ENCODE measurements at regions not wholly inside any gene's neighbourhood (a gene's known extent, or its start where the extent isn't known, plus 50 kb on each side); places are given as distances from the start of the nearest gene placed in this dataset.

DNA sequence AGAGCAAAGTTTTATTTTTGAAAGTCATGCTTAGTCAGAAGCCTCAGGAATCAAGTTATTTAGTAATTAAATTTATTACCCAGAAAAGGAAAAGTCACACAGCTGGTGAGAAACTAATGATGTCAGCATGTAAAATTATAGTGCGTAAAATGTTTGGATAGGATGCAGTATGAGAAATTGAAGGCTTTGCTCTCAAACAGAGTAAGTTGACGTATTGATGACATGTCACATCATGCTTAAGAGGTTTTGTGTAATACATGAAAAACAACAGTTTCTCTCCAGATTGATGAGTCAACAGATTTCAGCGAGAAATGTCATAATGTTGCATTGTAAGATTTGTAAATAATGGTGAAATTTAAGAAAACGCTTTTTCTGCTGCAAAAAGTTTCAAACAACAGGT lies 769.8 kb downstream of the METTL15 start:
- no peak overlapping the region for H3K4me3 ChIP-seq (ENCODE audit: low read depth, low read length)
- TF ChIP-seq, protein P1, sequence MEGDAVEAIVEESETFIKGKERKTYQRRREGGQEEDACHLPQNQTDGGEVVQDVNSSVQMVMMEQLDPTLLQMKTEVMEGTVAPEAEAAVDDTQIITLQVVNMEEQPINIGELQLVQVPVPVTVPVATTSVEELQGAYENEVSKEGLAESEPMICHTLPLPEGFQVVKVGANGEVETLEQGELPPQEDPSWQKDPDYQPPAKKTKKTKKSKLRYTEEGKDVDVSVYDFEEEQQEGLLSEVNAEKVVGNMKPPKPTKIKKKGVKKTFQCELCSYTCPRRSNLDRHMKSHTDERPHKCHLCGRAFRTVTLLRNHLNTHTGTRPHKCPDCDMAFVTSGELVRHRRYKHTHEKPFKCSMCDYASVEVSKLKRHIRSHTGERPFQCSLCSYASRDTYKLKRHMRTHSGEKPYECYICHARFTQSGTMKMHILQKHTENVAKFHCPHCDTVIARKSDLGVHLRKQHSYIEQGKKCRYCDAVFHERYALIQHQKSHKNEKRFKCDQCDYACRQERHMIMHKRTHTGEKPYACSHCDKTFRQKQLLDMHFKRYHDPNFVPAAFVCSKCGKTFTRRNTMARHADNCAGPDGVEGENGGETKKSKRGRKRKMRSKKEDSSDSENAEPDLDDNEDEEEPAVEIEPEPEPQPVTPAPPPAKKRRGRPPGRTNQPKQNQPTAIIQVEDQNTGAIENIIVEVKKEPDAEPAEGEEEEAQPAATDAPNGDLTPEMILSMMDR (IDR thresholded peaks at IDR 0.05; ENCODE audit: insufficient read depth, low read length) = no peak
- DNase-seq (ENCODE audit: low read depth) = no peak

DNA sequence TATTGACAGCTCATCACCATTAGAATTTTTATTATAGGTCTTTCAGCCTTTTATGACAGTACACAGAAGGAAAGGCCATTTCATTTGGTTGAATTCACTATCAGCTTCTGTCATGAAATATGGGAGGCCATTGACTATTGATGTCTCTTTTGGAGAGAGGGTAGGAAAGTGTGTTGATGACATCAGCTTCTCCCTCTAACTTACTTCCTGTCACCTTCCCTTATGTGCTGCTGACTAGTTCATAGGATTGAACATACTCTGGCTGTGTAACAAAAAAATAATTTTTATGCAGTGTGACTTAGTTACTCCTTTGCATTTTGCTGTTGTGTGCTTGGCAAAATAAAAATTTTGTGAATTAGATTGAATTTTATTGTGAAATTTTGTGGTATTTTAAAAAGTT lies 769.2 kb downstream of the METTL15 start:
- TF ChIP-seq, protein P1 (IDR thresholded peaks at IDR 0.05; ENCODE audit: insufficient read depth, low read length) = no peak
- H3K4me3 ChIP-seq (ENCODE audit: low read depth, low read length) = no peak overlapping the region
- DNase-seq (ENCODE audit: low read depth) = no peak

DNA sequence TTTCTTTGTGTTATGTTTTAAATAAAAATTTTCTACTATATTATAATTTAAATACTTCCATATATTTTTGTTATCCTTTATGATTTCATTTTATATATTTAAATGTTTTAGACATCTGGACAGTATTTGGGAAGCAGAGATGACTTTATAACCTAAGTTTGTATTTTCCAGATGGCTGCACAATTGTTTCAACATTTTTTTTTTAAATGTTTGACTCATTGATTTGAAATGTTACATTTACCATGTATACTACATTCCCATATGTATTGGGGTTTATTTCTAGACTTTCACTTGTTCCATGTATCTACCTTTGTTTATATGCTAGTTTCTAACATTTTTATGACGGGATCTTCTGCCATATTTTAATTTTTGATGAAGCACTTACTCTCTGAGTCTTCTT lies 766.5 kb downstream of the METTL15 start:
- TF ChIP-seq, protein P1 (IDR thresholded peaks at IDR 0.05; ENCODE audit: insufficient read depth, low read length) = no peak
- no peak overlapping the region for H3K4me3 ChIP-seq (ENCODE audit: low read depth, low read length)
- no peak for DNase-seq (ENCODE audit: low read depth)

DNA sequence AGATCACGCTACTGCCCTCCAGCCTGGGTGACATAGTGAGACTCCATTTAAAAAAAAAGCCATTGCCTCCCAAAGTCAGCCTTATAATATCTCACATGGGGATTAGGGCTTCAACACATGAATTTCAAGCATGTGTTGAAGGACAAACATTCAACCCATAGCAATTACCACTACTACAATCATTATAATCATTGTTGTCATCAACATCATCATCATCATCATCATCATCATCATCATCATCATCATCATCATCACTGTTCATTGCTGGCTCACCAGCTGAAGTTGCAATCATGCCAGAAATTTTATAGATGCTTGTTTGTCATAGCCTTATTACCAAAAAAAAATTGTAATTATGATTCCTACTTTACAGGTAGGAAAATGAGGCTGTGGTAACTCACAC lies 762.9 kb downstream of the METTL15 start:
- H3K4me3 ChIP-seq (ENCODE audit: low read depth, low read length) = no peak overlapping the region
- TF ChIP-seq, protein P1 (IDR thresholded peaks at IDR 0.05; ENCODE audit: insufficient read depth, low read length) = no peak
- no peak for DNase-seq (ENCODE audit: low read depth)

DNA sequence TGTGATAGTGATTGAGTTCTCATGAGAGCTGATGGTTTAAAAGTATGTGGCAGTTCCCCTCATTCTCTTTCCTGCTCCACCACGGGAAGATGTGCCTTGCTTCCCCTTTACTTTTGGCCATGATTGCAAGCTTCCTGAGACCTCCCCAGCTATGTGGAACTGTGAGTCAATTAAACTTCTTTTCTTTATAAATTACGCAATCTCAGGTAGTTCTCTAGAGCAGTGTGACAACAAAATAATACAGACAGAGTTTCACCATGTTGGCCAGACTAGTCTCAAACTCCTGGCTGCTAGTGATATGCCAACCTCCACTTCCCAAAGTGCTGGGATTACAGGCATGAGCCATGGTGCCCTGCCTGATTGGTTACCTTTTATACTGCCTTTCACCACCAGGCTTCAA lies 755.2 kb downstream of the METTL15 start:
- H3K4me3 ChIP-seq (ENCODE audit: low read depth, low read length) = no peak overlapping the region
- TF ChIP-seq, protein P1 (IDR thresholded peaks at IDR 0.05; ENCODE audit: insufficient read depth, low read length) = no peak
- no peak for DNase-seq (ENCODE audit: low read depth)

DNA sequence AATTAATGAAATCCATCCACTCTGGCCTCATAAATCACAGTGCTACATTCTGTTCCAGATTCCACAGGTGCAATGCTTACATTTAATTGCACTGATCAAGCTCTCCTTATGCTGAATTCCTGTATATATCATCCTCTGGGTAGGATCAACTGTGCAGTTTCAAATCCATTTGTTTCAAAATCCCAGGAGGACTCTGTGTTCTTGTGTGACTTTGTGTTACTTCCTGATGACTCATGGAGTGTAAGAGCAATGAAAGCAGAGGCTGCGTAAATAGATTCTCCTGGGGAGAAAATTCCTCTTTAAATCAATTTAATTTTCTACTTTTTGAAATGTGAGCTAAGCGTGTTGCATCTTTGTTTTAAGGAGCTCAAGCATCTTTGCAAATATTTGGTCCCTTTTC lies 752.7 kb downstream of the METTL15 start:
- TF ChIP-seq, protein P1 (IDR thresholded peaks at IDR 0.05; ENCODE audit: insufficient read depth, low read length) = no peak
- DNase-seq (ENCODE audit: low read depth) = peak; percentile 54

DNA sequence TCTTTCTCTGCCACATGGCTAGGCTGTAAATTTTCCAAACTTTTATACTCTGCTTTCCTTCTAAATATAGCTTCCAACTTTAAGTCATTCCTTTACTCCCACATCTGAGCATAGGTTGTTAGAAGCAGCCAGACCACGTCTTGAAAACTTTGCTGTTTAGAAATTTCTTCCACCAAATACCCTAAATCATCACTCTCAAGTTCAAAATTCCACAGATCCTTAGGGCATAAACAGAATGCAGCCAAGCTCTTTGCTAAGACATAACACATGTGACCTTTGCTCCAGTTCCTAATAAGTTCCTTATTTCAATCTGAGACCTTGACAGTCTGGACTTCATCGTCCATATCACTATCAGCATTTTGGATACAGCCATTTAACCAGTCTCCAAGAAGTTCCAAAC lies 749.9 kb downstream of the METTL15 start:
- TF ChIP-seq, protein P1 (IDR thresholded peaks at IDR 0.05; ENCODE audit: insufficient read depth, low read length) = no peak
- no peak overlapping the region for H3K4me3 ChIP-seq (ENCODE audit: low read depth, low read length)
- peak; percentile 10 for DNase-seq (ENCODE audit: low read depth)

More for the DNA sequence above, 752.7 kb downstream of the METTL15 start:
- H3K4me3 ChIP-seq (ENCODE audit: low read depth, low read length) = no peak overlapping the region
